ENCODE measurements at regions not wholly inside any gene's neighbourhood (a gene's known extent, or its start where the extent isn't known, plus 50 kb on each side); places are given as distances from the start of the nearest gene placed in this dataset.
"Not testable (repeated sequence)": the region's sequence is repeated elsewhere in the genome, so short reads cannot be mapped to it uniquely, and the experiment has no call there.

GRCh38 chr1:168486820-168487219 is 57.0 kb downstream of the XCL2 start:
- not testable (repeated sequence) for TF ChIP-seq CTCF, POLR2A (IDR thresholded peaks at IDR 0.05)
